ENCODE measurements at regions not wholly inside any gene's neighbourhood (a gene's known extent, or its start where the extent isn't known, plus 50 kb on each side); places are given as distances from the start of the nearest gene placed in this dataset.

- DNase-seq: no peak
Measured at GRCh38 chr7:155360495-155361345, 63.0 kb downstream of the INSIG1 start.

- no peak for DNase-seq
Measured at GRCh38 chr7:155361346-155361680, 63.6 kb downstream of the INSIG1 start.

- no peak for DNase-seq
Measured at GRCh38 chr7:155361947-155362346, 64.3 kb downstream of the INSIG1 start.

GRCh38 chr7:155362380-155363145, 64.9 kb downstream of the INSIG1 start:
- DNase-seq: no peak

GRCh38 chr7:155363146-155363539, 65.5 kb downstream of the INSIG1 start:
- no peak for DNase-seq

- DNase-seq: no peak
Measured at GRCh38 chr7:155363852-155364600, 66.3 kb downstream of the INSIG1 start.

GRCh38 chr7:155365146-155365874, 67.6 kb downstream of the INSIG1 start:
- no peak for DNase-seq

GRCh38 chr7:155368894-155369600, 71.4 kb downstream of the INSIG1 start:
- no peak for DNase-seq

- DNase-seq: no peak
Measured at GRCh38 chr7:155369766-155370165, 72.1 kb downstream of the INSIG1 start.

- no peak for DNase-seq
Measured at GRCh38 chr7:155371331-155371883, 73.7 kb downstream of the INSIG1 start.

GRCh38 chr7:155371884-155372781, 74.5 kb downstream of the INSIG1 start:
- peak; percentile 66 for DNase-seq

- no peak for DNase-seq
Measured at GRCh38 chr7:155372782-155373358, 75.2 kb downstream of the INSIG1 start.

- peak; percentile 63 for DNase-seq
Measured at GRCh38 chr7:155373359-155374273, 75.9 kb downstream of the INSIG1 start.

GRCh38 chr7:155374276-155375252, 76.9 kb downstream of the INSIG1 start:
- DNase-seq: no peak

GRCh38 chr7:155375337-155376277, 77.9 kb downstream of the INSIG1 start:
- DNase-seq: no peak

GRCh38 chr7:155377071-155377837, 79.6 kb downstream of the INSIG1 start:
- DNase-seq: no peak
